Mesothelial cell of epicardium (in vitro differentiated cells): ENCODE measurements at regions not wholly inside any gene's neighbourhood (a gene's known extent, or its start where the extent isn't known, plus 50 kb on each side); places are given as distances from the start of the nearest gene placed in this dataset.

Experiments used
- DNase-seq, 2 experiments: peaks; one replicate each; pipeline ENCODE4 v3.0.0; 2021; ENCODE audit warnings: low spot score in 2 of 2; ENCODE audit not compliant: unreplicated experiment in 2 of 2
- H3K27ac Mint-ChIP-seq: 2 replicates; pipeline ENCODE4 v1.8.0; 2021; ENCODE audit warnings: mixed read lengths
- H3K27me3 Mint-ChIP-seq: 2 replicates; pipeline ENCODE4 v1.8.0; 2021; ENCODE audit warnings: low read depth, mixed read lengths
- H3K36me3 Mint-ChIP-seq: 2 replicates; pipeline ENCODE4 v1.8.0; 2021; ENCODE audit warnings: mixed read lengths
- H3K4me1 Mint-ChIP-seq: 2 replicates; pipeline ENCODE4 v1.8.0; 2021; ENCODE audit warnings: mixed read lengths
- H3K4me3 Mint-ChIP-seq: 2 replicates; pipeline ENCODE4 v1.8.0; 2021; ENCODE audit warnings: mild to moderate bottlenecking, moderate library complexity, mixed read lengths
- H3K9me3 Mint-ChIP-seq: 2 replicates; pipeline ENCODE4 v1.8.0; 2021; ENCODE audit warnings: mixed read lengths
- CTCF ChIP-seq: fragments of 200-600 bp; sonication (generic); IDR thresholded peaks from one replicate; pipeline ENCODE4 v1.5.0; 2021; ENCODE audit warnings: antibody characterized with exemption; ENCODE audit not compliant: unreplicated experiment

- peaks cover 9% of the 10 kb centered on the region for H3K9me3 Mint-ChIP-seq
- TF ChIP-seq CTCF = no peak
- DNase-seq = no peak
- H3K36me3 Mint-ChIP-seq = no peaks in the 10 kb centered on the region
- H3K4me1 Mint-ChIP-seq = no peaks in the 10 kb centered on the region
- H3K27me3 Mint-ChIP-seq = peaks cover 23% of the 10 kb centered on the region
- H3K27ac Mint-ChIP-seq = no peak overlapping the region
- no peak overlapping the region for H3K4me3 Mint-ChIP-seq
Measured at GRCh38 chr3:59508273-59508672, 458.4 kb upstream of the CFAP20DC start.

- Mint-ChIP-seq H3K4me1 (no peaks in the 10 kb centered on the region), H3K27ac (no peak overlapping the region), H3K9me3 (peaks cover 9% of the 10 kb centered on the region), H3K4me3 (no peak overlapping the region), H3K36me3 (no peaks in the 10 kb centered on the region), H3K27me3 (peaks cover 32% of the 10 kb centered on the region)
- no peak for DNase-seq
- TF ChIP-seq CTCF = no peak
Measured at GRCh38 chr3:59506191-59506590, 456.4 kb upstream of the CFAP20DC start.

GRCh38 chr3:59503441-59503840 lies 453.6 kb upstream of the CFAP20DC start:
- H3K4me1 Mint-ChIP-seq = no peaks in the 10 kb centered on the region
- no peak overlapping the region for H3K27ac Mint-ChIP-seq
- peaks cover 9% of the 10 kb centered on the region for H3K9me3 Mint-ChIP-seq
- H3K36me3 Mint-ChIP-seq = no peaks in the 10 kb centered on the region
- H3K27me3 Mint-ChIP-seq = peaks cover 38% of the 10 kb centered on the region
- no peak for DNase-seq
- no peak for TF ChIP-seq CTCF
- H3K4me3 Mint-ChIP-seq = no peak overlapping the region

GRCh38 chr3:59502806-59503205 lies 453.0 kb upstream of the CFAP20DC start:
- no peak for DNase-seq
- Mint-ChIP-seq H3K9me3 (peaks cover 9% of the 10 kb centered on the region), H3K36me3 (no peaks in the 10 kb centered on the region), H3K27me3 (peaks cover 38% of the 10 kb centered on the region), H3K4me1 (no peaks in the 10 kb centered on the region), H3K27ac (no peak overlapping the region), H3K4me3 (no peak overlapping the region)
- TF ChIP-seq CTCF = no peak

GRCh38 chr3:59499954-59500353 lies 450.1 kb upstream of the CFAP20DC start:
- no peak for TF ChIP-seq CTCF
- Mint-ChIP-seq H3K27me3 (peaks cover 47% of the 10 kb centered on the region), H3K4me3 (no peak overlapping the region), H3K36me3 (no peaks in the 10 kb centered on the region), H3K27ac (no peak overlapping the region), H3K4me1 (no peaks in the 10 kb centered on the region), H3K9me3 (peaks cover 9% of the 10 kb centered on the region)
- DNase-seq = no peak

GRCh38 chr3:59499000-59499399 lies 449.2 kb upstream of the CFAP20DC start:
- H3K9me3 Mint-ChIP-seq = peaks cover 11% of the 10 kb centered on the region
- no peaks in the 10 kb centered on the region for H3K4me1 Mint-ChIP-seq
- no peak for TF ChIP-seq CTCF
- no peak for DNase-seq
- no peak overlapping the region for H3K4me3 Mint-ChIP-seq
- no peak overlapping the region for H3K27ac Mint-ChIP-seq
- H3K36me3 Mint-ChIP-seq = no peaks in the 10 kb centered on the region
- peaks cover 56% of the 10 kb centered on the region for H3K27me3 Mint-ChIP-seq
